HG02798 (cell line): ENCODE measurements at regions not wholly inside any gene's neighbourhood (a gene's known extent, or its start where the extent isn't known, plus 50 kb on each side); places are given as distances from the start of the nearest gene placed in this dataset.
"Not testable (repeated sequence)": the region's sequence is repeated elsewhere in the genome, so short reads cannot be mapped to it uniquely, and the experiment has no call there.

Experiments used
- ATAC-seq: cut with Tn5 transposase; IDR thresholded peaks from one replicate; pipeline ENCODE4 v1.9.1; 2021; ENCODE audit warnings: mild to moderate bottlenecking; ENCODE audit not compliant: unreplicated experiment, poor library complexity

DNA sequence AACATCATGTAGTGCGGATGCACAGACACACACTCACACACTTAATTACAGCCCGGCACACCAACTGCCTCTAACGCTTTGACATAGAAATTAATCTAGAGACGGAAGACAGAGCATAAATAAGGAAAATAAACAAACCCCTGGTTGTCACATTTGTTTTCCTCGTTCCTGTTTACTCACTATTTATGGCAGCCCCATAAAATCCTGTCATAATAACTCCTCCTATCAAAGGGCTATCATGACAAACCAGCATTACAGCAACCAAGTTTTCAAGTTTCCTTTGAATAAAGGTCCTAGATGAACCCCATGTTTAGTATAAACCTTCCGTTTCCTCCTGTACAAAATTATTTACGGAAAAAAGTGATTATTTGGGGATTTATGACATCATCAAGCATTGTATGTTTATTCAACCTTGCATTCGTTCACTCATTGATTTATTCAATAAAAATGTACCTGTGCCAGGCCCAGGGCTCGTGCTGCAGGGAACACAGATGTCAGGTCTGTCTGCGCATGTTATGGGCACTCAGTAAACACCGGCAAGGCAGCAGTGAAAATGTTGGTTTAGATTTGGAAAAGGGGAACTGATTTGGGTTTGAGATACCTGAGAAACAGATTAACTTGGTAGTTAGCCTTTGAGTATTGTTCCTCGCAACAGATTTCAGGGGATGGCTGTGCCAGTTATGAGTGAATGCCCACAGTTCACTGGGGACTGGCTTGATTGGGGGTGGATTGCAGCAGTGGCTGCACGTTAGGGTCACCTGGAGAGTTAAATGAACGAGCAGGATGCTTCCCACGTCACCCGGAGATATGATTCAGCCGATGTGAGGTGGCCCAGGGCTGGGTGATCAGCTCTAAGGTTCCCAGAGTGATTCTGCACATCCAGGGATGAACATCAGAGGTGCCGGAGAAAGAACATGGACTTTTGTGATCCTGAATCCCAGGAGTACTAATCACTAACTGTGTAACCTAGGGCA is 295.3 kb upstream of the FOXQ1 start:
- no peak for ATAC-seq

DNA sequence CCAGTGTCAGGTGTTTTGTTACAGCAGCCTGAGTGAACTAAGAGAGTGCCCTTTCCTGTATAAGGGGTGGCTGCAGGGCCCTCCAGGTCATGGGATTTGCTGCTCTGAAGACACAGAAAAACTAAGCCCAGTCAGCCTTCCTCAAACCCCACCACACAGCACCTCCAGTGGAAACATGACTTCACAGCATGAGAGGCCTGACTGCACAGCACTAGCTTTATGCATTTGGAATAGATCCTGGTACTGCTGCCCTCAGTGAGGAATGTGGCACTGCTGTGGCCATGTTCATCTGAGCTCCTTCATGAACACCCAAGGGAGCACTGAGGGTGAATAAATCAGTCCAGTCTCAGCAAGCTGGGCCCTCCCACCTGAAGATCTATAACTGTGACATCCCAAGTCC is 296.1 kb upstream of the FOXQ1 start:
- ATAC-seq: no peak

- no peak for ATAC-seq
These were observed 297.5 kb upstream of the FOXQ1 start for GRCh38 chr6:1014431-1014807.

GRCh38 chr6:1013656-1014430 is 298.1 kb upstream of the FOXQ1 start:
- no peak for ATAC-seq

- no peak for ATAC-seq
These were observed 302.8 kb upstream of the FOXQ1 start for GRCh38 chr6:1009103-1009502.

GRCh38 chr6:1007159-1007558 is 304.7 kb upstream of the FOXQ1 start:
- ATAC-seq: no peak

DNA sequence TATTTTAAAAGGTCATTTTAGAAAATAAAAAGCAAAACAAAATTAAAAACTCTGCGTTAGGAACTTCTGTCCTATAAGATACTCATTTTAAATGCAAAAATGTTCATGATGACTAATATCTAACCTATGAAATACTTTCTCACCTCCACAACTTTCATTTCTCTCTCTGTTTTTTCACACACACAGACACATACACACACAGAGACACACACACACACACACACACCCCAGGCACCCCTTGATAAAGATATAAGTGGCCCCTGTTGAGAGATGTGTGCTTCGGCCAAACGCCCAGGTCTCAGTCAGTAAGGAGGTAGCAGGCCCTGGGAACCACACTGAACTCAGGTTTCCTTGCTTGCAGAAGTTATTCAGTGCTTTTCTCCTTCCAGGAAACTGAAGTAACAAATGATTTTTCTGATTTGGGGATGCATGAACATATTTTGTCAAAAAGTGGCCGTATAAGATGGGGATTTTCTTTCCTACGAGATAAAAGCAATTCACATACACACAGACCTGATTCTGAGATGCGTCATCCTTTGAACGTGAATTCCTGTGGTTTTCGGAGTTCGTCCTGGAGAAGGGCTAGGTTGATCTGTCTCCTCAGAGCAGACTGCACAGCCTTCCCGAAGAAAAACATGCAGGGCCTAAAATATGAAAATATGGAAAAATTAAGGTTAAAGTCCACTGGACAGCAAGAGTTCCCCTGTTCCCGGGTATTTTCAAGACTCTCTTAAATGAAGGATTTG is 306.8 kb upstream of the FOXQ1 start:
- no peak for ATAC-seq

GRCh38 chr6:1003394-1004160 is 308.3 kb upstream of the FOXQ1 start:
- no peak for ATAC-seq

DNA sequence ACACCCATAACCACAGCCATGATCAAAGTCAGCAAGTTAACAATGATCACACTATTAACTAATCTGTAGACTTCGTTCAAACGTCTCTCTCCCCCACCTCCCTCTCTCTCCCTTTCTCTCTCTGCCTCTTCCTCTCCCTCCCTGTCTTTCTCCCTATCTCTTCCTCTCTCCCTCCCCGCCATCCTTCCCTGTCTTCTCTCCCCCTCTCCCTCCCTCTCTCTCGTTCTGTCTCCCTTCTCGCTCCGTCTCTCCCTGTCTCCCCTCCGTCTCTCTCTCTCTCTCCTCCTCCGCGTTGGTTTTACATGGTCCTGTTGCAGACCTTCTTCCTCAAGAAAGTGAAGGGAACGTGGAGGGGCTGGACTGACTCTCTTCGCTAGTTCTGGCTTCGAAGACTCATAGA is 308.9 kb upstream of the FOXQ1 start:
- ATAC-seq: no peak

DNA sequence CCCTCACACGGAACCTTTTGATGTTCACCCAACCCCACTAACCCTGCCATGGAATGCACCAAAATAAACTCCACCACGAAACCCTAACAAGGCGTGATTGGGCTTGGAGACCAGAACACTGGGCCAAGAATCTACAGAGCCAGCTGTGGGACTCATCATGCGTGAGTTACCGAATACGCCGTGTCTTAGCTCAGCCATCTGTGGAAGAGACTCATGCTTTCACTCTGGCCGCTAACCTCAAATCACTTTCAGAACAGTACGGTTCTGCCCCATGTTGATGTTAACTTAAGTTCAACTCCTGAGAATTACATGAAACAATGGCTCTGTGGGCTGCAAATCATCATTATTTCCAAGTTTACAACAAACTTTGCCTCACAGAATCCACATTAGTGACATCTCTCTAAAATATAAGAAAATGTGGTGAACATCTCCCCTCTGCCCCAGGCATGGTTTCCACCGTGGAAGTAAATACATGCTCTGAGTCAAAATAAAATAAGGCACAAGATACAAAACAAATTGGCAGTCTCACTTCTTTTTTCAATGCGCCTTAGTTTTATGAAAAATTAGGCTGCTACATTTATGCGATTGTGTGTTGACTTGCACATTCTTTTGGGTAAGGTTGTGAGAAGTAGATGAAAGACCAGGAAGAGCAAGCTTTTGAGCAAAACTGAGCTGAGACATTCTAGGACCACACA is 308.9 kb upstream of the EXOC2 start:
- ATAC-seq: peak; percentile 83

DNA sequence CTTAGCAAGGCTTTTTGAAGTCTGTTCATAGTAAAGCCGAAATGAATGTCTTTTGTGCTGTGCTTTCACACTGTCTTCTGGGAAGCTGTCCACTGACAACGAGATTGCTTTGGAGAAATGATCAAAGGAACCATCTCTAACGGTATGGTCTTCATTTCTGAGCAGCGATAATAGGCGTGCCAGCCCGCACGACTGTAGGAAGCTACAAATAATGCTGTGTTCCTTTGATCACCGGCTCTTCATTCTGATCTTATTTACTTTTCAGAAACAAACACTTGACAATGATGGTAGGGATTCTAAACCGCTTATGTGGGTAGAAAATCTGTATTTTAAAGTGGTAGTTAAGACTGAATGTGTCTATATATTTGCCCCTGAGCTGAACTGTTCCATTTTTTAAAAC is 306.6 kb upstream of the EXOC2 start:
- no peak for ATAC-seq

DNA sequence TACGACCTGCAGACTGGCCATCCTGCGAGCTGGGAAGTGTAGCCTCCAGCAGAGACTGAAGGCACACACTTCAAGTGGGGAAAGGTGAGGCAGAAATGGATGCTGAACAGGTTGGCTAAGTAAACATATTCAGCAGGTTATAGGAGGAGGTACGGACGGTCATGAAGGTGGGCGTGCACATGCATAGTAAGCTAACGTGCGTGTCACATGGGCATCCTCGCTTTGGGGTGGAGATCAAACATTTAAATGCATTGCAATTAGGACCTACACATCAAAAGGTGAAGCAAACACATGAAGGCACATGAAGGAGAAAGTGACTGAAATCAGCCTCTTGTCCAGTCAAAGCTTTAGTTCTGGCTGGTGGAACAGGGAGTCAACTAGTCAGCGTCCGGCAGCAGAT is 305.6 kb upstream of the EXOC2 start:
- ATAC-seq: no peak

GRCh38 chr6:996271-996852 is 303.4 kb upstream of the EXOC2 start:
- no peak for ATAC-seq

DNA sequence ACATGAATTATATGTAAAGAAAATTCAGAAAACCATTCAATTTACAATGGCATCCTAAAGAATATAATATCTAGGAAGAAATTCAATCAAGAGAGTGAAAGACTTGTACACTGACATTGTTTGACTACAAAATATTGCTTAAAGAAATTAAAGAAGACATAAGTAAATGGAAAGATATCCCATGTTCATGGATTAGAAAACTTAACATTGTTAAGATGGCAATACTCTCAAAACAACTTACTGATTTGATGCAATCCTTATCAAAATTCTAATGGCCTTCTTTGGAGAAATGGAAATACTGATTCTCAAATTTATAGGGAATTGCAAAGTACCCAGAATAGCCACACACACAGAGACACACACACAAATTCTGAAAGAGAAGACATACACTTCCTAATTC is 298.3 kb upstream of the EXOC2 start:
- no peak for ATAC-seq

- ATAC-seq: no peak
These were observed 291.1 kb upstream of the EXOC2 start for GRCh38 chr6:984031-984430.

GRCh38 chr6:978937-979685 is 286.2 kb upstream of the EXOC2 start:
- ATAC-seq: no peak

GRCh38 chr6:977226-977625 is 284.3 kb upstream of the EXOC2 start:
- ATAC-seq: not testable (repeated sequence)

DNA sequence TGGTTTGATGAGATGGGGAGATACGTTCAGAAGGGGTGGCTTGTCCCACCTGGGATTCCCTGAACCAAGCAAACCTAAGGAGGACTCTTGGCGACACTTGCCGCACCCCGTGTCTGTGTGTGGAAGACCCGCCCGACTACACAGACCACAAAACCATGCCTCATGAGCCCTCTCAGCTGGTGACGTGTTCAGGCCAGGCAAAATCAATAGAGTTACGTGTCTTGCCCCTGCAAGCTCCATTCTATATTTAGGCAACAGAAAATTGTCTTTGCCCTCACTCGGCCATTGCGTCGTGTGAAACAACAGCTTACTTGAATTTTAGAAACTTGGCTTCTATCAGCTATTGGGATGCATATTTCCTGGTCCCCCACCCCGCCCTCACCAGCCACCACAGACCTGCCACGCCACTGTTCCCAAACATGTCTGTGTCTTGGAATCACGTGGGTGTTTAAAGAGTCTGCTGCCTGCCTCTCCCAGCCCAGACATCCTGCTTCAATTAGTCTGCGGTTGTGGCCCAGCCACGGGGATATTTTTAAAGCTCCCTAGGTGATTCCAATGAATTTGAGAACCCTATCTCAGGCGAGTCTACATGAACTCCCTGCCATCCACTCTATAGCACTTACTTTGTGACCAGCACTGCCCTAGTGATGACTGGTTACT is 279.2 kb upstream of the EXOC2 start:
- ATAC-seq: no peak
